ENCODE measurements at regions not wholly inside any gene's neighbourhood (a gene's known extent, or its start where the extent isn't known, plus 50 kb on each side); places are given as distances from the start of the nearest gene placed in this dataset.
A peak's percentile ranks its signal among the peaks of the same experiment; 100 is the strongest.
"Not testable (repeated sequence)": the region's sequence is repeated elsewhere in the genome, so short reads cannot be mapped to it uniquely, and the experiment has no call there.

DNA sequence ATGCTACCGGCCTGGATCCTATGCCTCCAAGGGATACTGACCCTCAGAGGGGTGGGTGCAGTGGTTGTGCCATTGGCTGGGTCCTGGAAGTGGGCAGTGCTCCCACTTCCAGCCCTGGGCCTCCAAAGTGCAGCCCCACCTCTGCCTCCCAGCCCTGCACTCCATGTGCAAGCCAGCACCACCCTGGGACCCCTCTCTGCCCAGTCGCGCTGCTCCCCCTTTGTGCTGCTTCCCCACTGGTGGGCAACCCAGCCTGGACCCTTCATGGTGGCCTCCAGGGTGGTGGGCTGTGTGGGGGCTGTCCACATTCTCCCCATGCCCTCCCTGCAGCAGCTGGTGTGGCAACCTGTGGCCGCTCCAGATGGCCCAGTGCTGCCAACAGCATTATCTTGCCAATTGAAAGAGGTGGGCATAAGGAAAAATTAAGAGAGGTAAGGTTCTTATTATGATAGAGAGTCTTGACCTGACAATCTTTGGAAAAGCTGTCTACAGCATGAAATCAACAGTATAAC is 309.7 kb downstream of the GUCY2F start:
- no peak for DNase-seq (ENCODE audit: low read depth)

DNA sequence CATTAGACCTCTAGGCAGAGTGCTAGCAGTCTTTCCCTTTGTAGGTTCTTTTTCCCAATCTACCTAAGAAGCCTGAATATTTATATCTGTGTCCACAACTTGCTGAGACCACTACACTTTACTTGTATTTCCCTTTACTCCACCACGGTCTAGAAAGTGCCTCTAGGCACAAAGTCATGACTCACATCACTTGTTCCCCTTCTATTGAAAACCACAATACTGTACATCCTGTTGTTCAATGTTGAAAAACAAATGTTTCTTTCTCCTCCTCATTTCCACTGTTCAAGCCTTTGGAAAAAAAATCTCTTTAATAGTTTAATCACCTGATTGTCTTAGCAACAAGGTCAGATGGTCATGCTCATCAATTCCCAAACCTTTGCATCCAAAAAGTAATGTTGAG is 326.7 kb downstream of the GUCY2F start:
- DNase-seq (ENCODE audit: low read depth) = no peak

DNA sequence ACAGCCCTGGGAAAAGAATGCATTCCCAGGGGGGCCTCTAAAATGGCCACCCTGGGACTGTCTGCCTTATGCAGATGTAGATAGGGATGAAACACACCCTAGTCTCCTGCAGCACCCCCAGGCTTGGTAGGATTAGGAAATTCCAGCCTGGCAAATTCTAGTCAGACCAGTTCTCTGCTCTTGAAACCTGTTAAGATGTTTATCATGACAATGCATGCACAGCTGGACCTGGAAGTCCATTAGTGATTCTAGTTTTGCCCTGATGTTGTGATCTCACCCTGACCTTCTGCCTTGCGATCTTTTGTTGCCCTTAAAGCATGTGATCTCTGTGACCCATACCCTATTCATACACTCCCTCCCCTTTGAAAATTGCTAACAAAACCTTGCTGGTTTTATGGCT is 337.7 kb downstream of the GUCY2F start:
- DNase-seq (ENCODE audit: low read depth) = not testable (repeated sequence)

DNA sequence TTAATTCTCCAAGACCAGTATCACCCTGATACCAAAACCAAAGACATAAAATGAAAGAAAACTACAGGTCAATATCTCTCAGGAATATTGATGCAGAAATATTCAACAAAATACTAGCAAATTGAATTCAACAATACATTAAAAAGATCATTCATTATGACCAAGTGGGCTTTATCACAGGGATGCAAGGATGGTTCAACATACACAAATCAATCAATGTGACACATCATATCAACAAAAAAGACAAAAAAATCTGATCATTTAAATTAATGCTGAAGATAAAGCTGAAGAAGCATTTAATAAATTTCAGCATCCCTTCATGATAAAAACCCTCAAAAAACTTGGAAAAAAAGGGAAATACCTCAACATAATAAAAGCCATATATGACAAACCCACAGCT is 341.4 kb downstream of the GUCY2F start:
- no peak for DNase-seq (ENCODE audit: low read depth)

DNA sequence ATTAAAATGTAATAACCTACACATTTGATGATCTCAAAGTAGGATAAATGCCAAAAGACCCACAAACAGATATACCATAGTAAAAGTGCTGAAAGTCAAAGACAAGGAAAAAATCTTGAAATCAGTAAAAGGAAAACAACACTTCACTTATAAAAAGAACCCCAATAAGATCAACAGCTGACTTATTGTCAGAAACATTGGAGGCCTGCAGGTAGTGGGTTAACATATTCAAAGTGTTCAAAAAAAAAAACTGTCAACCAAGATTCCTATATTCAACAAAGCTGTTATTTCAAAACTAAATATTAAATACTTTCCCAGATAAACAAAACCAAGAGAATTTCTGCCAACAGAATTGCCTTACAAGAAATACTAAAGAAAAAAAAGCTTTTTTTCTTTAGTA is 347.1 kb downstream of the GUCY2F start:
- DNase-seq (ENCODE audit: low read depth) = no peak

DNA sequence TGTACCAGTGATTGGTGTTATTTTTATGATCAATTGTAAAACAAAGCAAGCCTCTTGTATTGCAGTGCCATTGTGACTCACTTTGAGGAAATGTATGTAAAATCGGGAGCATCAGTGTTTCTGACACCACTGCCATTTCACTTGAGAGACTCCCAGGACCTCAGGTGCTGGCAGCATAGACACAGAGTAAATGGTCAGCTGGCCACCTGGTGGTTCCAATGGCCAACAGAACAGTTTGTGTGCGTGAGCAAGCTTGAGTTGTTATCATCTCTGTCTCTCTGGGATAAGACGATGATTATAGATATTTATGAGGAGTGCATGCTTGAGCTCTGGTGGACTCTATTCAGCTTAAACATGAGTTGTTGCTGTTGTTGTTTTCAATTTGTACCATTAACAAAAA is 356.6 kb downstream of the GUCY2F start:
- no peak for DNase-seq (ENCODE audit: low read depth)

DNA sequence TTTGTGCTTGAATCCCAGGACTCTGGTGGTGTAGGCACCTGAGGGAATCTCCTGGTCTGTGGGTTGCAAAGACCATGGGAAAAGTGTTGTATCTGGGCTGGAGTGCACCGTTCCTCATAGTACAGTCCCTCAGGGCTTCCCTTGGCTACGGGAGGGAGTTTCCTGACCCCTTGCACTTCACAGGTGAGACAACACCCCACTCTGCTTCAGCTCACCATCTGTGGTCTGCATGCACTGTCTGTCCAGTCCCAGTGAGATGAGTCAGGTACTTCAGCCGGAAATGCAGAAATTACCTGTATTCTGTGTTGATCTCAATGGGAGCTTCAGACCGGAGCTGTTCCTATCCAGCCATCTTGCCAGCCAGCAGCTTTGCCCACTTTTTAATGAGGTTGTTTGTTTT is 353.0 kb upstream of the IRS4 start:
- no peak for DNase-seq (ENCODE audit: low read depth)

DNA sequence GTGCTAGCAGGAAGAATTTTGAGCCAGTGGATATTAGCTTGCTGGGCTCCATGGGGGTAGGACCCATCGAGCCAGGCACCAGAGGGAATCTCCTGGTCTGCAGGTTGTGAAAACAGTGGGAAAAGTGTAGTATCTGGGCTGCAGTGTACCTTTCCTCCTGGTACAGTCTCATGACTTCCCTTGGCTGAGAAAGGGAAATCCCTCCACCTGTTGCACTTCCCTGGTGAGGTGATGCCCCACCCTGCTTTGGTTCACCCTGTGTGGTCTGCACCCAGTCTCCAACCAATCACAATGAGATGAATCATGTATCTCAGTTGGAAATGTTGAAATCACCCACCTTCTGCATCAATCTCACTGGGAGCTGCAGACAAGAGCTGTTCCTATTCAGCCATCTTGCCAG is 341.4 kb upstream of the IRS4 start:
- no peak for DNase-seq (ENCODE audit: low read depth)

DNA sequence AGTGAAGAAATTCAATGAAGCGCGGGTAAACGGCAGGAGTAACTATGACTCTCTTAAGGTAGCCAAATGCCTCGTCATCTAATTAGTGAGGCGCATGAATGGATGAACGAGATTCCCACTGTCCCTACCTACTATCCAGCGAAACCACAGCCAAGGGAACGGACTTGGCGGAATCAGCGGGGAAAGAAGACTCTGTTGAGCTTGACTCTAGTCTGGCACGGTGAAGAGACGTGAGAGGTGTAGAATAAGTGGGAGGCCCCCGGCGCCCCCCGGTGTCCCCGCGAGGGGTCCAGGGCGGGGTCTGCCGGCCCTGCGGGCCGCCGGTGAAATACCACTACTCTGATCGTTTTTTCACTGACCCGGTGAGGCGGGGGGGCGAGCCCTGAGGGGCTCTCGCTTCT is 317.8 kb upstream of the IRS4 start:
- DNase-seq (ENCODE audit: low read depth) = peak; percentile 0

DNA sequence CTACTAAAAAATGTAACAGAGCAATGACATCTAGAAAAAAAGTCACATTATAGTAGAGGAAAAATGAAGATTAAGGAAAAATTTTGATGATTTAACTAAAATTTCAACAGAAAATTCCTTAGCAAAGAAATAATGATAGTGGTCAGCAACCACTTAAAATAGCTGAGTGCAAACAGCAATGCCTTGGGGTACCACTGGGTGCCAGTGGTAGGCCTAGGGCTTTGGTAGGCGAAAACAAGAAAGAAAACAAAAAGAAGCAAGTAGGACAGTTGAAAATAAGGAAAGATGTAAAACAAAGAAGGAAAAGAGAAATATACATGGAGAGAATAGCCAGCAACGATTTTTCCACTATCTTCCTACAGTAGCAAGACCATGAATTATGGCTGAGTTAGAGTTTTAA is 313.5 kb upstream of the IRS4 start:
- no peak for DNase-seq (ENCODE audit: low read depth)

DNA sequence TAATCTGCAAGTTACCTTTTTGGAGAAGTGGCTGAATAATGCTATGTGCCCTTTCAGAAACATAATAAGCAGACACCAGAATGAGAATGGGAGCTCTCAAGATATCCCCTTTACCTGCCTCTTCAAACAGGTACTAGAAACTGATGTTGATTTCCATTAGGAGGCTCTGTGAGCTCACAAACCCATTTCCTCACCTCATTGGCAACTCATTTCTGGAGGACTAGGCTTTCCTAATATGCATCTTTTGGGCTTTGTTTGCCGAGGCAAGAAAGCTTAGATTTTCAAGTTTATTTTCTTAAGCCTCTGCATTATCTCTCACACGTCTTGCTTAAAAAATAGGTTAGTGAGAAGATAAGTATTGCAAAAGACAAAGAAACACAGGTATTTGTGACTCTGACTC is 313.1 kb upstream of the IRS4 start:
- DNase-seq (ENCODE audit: low read depth) = no peak

DNA sequence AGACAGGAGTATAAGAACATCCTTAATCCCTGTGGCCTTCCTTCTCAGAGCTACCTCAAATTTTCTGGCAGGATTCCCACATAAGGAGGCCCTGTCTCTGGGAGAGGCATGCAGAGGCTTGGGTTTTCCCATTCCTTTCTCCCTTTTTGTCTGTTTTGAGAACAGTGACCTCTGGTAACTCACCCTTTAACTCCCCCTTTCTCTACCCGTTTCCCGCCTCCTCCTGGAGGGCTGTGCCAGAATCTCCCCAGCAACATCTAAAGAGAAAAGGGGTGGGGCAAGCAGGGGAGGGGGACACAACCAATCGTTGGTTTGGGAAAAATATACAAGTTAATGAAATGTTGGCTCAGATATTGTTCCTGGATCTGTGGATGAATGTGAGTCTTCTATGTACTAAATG is 303.7 kb upstream of the IRS4 start:
- DNase-seq (ENCODE audit: low read depth) = no peak

DNA sequence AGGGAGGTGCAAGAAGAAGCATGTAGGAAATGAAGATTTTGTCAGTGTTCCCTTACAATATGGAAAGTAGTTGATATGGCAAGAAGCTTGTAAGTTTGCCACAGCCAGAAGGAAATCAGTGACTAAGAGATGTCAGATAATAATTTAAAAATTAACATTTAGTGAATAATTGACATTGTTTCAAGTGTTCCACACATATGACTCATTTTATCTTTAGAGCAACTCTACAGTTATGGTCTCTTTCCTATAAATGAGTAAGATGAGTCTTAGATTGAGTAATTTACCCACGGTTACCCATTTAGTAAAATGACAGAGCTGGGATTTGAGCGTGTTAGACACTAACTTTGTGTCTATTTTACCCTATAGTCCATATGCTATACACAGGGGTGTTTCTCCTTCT is 300.3 kb upstream of the IRS4 start:
- no peak for DNase-seq (ENCODE audit: low read depth)

DNA sequence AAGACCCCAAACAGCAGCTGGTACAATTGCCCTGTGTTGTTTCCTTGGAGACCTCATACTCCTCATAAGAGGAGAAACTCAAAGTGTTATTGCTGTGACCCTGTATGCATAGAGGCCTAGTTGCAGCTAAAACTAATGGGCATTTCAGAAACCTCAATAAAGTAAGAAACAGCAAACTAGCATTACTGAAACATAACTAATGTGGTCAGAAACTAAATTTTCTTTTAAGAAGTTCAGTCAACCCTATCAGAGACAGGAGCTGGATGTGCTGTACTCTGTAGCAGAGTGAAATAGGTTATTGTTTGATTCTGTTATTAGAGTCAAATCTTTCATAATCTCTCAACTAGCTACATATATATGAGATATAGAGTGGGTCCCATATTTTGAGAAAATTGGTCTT is 257.5 kb upstream of the IRS4 start:
- DNase-seq (ENCODE audit: low read depth) = no peak

DNA sequence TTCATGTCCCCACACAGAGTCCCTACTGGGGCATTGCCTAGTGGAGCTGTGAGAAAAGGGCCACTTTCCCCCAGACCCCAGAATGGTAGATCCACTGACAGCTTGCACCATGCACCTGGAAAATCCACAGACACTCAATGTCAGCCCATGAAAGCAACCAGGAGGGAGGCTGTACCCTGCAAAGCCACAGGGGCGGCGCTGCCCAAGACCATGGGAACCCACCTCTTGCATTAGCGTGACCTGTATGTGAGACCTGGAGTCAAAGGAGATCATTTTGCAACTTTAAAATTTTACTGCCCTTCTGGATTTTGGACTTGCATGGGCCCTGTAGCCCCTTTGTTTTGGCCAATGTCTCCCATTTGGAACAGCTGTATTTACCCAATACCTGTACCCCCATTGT is 236.5 kb upstream of the IRS4 start:
- not testable (repeated sequence) for DNase-seq (ENCODE audit: low read depth)

DNA sequence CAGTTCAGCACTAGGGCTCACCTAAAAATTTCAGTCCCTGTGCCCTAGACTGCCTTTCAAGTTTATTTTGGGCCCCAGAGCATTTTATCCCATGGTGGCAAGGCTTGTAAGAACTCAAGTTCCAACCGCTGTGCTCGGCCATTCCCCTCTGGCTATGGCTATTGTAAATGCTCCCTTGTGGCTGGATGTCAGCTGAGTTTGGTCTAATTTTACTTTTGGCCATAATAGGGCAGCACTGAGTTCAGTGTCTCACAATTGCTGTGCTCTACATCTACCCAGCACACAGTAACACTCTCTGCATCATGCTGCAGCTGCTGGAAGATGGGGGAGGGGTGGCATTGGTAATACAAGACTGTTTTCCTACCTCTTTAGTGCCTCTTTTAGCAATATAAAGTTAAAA is 210.8 kb upstream of the IRS4 start:
- DNase-seq (ENCODE audit: low read depth) = no peak

DNA sequence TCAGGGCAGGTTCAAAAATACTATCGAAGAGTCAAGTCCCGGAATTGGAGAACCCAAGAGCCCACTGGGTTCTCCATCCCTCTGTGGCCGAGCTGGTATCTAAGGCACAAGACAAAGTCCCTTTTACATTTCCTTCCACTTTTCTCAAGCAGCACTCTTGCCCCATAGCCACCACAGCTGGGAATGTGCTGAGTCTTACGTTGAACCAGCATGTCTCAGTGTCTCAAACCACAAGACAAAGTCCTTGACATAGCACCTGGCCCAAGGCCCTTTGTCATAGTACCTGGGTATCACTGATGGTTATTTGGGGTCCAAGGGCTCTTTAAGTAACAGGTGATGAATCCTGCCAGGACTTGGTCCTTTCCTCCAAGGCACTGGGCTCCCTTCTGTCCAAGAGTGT is 210.2 kb upstream of the IRS4 start:
- DNase-seq (ENCODE audit: low read depth) = no peak

DNA sequence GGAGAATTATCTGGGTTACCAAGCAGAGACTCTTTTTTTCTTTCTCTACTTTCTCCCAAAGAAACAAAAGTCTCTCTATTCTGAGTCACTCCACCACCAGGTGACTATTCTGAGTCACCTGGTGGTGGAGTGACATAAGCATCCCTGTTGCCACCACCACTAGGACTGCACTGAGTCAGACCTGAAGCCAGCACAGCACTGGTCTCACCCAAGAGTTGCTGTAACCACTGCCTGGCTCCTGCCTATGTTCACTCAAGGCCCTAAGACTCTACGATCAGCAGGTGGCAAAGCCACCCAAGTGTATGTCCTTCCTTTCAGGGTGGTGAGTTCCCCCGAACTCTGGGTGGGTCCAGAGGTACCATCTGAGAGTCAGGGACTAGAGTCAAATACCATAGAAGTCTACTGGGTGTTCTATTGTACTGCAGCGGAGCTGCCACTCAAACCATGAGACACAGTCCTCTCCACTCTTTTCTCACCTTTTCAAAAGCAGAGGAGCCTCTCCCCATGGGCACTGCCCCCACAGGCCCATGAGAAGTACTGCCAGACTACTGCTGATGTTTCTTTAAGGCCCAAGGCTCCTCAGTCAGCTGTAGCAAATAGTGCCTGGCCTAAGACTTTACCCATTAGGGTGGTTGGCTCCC is 209.6 kb upstream of the IRS4 start:
- no peak for DNase-seq (ENCODE audit: low read depth)

DNA sequence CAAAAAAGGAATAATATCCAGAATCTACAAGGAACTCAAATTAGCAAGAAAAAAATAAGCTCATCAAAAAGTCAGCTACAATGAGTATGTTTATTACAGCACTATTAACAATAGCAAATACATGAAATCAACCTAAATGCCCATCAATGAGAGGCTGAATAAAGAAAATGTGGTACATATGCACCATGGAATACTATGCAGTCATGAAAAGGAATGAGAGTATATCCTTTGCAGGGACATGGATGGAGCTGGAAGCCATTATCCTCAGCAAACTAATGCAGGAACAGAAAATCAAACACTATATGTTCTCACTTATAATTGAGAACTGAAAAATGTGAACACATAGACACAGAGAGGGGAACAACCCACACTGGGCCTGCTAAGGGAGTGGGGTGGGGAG is 178.4 kb upstream of the IRS4 start:
- no peak for DNase-seq (ENCODE audit: low read depth)

DNA sequence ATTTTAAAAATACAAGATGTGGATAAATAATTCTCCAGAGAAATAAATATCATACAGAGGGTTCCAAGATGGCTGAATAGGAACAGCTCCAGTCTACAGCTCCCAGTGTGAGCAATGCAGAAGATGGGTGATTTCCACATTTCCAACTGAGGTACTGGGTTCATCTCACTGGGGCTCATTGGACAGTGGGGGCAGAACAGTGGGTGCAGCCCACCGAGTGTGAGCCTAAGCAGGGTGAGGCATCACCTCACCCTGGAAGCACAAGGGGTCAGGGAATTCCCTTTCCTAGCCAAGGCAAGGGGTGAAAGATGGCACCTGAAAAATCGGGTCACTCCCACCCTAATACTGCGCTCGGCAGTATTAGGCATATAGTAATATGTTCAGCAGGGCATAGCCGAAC is 167.5 kb upstream of the IRS4 start:
- not testable (repeated sequence) for DNase-seq (ENCODE audit: low read depth)

DNA sequence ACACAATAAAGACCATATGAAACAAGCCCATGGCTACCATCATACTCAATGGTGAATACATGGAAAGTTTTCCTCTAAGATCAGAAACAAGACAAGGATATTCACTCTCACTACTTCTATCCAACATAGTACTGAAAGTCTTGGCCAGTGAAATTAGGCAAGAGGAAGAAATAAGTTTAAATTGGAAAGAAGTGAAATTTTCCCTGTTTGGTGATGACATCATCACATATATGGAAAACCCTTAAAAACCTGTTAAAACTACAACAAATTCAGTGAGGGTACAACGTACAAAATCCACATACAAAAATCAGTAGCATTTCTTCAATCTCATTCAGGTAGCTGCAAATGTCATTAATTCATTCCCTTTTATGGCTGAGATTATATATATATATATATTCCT is 164.0 kb upstream of the IRS4 start:
- DNase-seq (ENCODE audit: low read depth) = no peak

DNA sequence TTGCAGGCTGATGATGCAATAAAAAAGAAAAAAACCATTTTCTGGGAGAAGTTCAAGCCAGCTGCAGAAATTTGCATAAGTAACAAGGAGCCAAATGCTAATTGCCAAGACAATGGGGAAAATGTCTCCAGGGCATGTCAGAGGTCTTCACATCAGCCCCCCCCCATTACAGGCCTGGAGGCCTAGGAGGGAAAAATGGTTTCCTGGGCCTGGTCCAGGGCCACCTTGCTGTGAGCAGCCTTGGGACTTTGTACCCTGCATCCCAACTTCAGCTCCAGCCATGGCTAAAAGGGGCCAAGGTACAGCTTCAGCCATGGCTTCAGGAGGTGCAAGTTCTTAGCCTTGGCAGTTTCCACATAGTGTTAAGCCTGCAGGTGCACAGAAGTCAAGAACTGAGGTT is 160.0 kb upstream of the IRS4 start:
- DNase-seq (ENCODE audit: low read depth) = not testable (repeated sequence)

DNA sequence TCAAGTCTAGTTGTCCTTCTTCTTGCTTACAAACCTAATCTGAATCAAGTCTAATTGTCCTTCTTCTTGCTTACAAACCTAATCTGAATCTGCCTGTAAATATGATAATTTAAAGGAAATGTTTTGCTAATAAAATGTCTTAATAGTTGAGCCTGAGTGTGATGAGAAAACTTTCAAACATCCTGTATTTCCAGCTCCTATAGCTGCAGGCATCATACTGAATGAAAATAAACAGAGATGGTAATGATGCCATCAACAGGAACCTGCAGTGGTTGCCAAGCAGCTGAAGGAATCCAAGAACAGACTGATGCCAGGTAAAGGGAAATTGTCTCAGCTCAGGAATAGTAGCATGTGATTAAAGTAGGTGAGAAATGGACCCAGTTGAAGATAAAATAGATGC is 156.1 kb upstream of the IRS4 start:
- no peak for DNase-seq (ENCODE audit: low read depth)

DNA sequence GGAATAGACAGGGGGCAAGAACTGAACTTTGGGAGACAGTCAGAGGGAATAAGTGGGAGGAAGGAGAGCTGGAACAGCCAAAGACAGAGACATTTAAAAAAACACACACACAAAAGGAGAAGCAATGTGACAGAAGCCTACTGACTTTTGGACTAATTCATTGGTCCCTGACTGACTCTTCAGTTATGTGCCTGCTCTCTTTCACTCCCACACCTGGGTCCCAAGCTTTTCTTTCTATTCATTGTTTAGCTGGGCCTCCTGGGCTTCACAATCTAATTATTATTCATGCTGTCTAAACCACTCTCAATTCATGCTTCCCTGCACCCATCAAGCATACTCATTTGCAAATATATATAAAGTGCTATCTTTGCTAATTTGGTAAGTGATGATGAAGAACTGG is 139.2 kb upstream of the IRS4 start:
- no peak for DNase-seq (ENCODE audit: low read depth)

Data from myocyte (in vitro differentiated cells).